Erythroblast (primary cell): ENCODE measurements at regions not wholly inside any gene's neighbourhood (a gene's known extent, or its start where the extent isn't known, plus 50 kb on each side); places are given as distances from the start of the nearest gene placed in this dataset.

Source experiments
- DNase-seq, 2 experiments: peaks; one replicate each; lab custom pipeline; 2025; lab: John Stamatoyannopoulos, UW
- GATA1 ChIP-seq: IDR thresholded peaks from 2 replicates; pipeline ENCODE4 v1.6.1; 2011; ENCODE audit warnings: low read depth, mild to moderate bottlenecking, control low read depth, low read length, moderate library complexity
- POLR2A ChIP-seq: IDR thresholded peaks from 2 replicates; pipeline ENCODE4 v1.6.1; 2011; ENCODE audit warnings: mild to moderate bottlenecking, low read length

DNA sequence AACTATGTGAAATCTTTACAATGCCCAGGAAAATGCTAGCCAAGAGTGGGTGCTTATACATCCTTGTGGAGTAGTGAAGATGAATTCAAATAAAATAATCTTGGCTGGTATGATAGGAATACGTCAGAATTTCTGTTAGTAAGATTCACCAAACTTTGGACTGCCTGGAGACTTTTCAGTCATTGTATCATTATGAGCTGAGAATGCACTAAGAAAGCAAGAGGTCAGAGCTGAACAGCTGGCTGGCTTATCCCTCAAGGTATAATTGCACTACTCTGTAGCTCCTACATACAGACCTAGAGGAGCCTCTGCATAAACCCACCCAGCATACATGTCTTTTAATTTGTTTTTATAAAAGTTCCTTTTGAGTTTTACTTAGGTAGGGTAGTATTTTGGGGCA, 568.5 kb upstream of the RIOK2 start:
- no peak for DNase-seq
- TF ChIP-seq GATA1 (no peak), POLR2A (no peak)

DNA sequence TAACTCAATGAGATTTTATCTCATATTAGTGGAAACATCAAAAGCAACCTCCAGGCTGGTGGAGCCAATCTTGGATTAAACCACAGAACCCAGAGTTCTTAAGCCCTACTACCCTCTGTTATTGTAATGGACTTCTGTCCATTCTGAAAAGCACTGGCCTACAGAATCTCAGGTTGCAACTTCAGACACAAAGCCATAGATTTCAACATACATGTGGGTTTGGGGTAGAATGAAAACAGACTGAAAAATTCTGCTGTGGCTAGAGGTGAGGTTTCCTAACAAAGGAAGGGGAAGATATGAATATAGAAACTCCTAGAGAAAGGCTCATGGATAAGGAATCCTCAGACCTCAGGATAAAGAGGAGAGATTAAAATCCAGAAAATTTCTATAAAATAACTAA, 569.8 kb upstream of the RIOK2 start:
- DNase-seq = no peak
- no peak for TF ChIP-seq POLR2A
- TF ChIP-seq GATA1 = no peak

DNA sequence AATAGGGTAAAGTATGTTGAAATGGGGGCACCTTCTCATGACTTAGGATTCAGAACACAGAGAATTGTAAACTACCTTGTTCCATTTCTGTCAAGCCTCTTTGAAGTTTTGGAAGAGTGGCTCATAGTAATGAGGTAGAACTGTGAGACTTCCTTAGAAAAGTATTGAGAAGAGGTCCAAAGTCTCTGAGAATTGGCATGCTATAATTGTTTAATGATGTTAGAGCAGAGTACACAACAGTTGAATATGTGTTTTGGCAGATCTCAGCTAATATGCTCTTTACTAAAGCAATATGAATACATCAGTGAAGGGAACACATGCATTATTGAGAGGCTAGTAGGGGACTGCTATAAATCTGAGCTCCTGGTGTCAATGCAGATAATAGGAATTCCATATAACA, 579.4 kb upstream of the RIOK2 start:
- TF ChIP-seq GATA1 (no peak), POLR2A (no peak)
- no peak for DNase-seq

DNA sequence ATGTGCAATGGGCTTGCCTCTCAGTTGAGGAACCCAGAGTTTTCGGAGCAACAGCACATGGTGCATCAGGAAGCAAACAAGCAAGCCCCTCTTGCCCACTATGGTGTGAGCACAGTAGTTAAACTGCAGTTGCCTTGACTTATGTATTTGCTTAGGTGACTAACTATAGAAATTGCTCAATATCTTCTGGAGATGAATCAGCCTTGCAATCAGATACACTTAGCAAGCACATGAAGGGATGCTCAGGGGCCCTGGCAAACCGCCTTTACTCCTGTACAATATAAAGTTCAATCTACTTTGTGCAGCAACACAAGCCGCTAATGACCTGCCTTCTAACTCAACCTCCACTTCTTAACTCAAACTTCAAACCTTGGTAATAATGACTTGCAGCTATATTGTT, 581.7 kb upstream of the RIOK2 start:
- DNase-seq = no peak

DNA sequence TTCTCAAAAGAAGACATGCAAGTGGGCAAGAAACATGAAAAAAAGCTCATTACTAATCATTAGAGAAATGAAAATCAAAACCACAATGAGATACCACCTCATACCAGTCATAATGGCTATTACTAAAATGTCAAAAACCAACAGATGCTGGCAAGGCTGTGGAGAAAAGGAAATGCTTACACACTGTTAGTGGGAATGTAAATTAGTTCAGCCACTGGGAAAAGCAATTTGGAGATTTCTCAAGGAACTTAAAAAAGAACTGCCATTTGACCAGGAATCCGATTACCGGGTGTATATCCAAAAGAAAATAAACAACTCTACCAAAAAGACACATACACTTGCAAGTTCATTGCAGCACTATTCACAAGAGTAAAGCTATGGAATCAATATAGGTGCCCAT, 595.4 kb upstream of the RIOK2 start:
- TF ChIP-seq POLR2A (no peak), GATA1 (no peak)
- DNase-seq = no peak

More for the DNA sequence above, 581.7 kb upstream of the RIOK2 start:
- no peak for TF ChIP-seq POLR2A
- no peak for TF ChIP-seq GATA1

DNA sequence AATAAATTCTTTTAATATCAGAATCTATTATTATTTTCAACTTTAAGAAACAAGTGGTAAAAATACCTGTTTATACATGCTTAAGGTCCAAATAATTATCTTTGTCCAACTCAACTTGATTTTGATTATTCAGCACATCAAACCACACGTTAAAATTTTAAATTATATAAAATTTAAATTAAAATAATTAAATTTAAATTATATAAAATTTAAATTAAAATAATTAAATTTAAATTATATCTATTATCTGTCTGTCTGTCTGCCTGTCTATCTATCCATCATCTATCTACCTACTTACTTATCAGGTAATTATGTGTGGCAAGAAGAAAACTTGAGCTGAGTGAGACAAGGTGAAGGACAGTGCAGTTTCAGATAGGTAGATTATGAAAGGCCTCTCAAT, 605.3 kb upstream of the RIOK2 start:
- TF ChIP-seq GATA1 = no peak
- TF ChIP-seq POLR2A = no peak
- DNase-seq = no peak

DNA sequence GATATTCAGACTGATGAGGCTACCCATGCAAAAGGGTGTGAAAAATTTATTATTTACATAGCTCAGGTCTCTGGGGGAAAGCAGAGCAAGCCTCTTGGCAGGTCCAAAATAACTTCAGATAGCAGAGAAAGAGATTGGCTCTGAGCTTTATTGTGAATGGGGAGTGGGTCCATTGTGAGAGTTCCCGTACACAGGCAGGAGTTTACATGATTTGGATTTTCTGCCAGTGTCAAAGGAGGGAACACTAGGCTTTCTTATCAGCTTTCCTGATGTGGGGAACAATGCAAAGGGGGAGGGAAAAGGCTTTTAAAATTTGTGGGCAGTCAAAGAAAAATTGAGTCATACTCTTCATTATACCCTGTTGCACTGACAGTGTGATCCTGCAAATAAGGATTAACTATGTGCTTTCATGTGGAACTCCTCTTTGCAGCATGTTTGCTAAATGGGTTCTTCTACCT, 615.0 kb upstream of the RIOK2 start:
- TF ChIP-seq GATA1 = no peak
- no peak for TF ChIP-seq POLR2A
- no peak for DNase-seq

DNA sequence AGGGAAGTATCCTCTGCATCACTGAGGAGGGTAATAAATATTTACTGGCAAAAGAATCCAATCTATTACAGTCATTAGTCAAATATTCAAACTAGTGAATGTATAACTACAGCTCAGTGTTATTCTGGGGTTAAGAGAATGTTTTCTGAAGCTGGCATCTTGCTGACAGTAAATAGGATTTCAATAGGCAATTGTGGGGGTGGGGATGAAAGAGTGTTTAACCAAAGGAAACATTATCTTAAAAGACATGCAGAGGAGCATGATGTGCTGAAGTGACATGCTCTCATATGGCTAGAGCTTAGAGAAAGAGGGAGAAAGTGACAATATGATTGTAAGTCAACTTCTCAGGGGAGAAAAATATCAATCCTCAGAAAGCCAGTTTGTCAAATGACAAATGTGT, 618.4 kb upstream of the RIOK2 start:
- DNase-seq = no peak
- TF ChIP-seq GATA1 (no peak), POLR2A (no peak)

DNA sequence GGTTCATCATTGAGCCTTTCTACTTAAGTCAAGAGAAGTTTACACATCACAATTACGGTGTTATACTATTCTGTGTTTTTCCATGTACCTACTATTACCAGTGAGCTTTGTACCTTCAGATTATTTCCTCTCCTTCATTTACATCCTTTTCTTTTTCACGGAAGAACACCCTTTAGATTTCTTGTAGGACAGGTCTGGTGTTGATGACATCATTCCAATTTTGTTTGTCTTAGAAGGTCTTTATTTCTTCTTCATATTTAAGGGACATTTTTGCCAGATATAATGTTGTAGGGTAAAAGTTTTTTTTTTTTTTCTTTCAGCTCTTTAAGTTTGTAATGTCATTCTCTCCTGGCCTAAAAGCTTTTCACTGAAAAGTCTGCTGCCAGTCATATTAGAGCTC, 637.1 kb upstream of the RIOK2 start:
- no peak for DNase-seq
- no peak for TF ChIP-seq POLR2A
- no peak for TF ChIP-seq GATA1

DNA sequence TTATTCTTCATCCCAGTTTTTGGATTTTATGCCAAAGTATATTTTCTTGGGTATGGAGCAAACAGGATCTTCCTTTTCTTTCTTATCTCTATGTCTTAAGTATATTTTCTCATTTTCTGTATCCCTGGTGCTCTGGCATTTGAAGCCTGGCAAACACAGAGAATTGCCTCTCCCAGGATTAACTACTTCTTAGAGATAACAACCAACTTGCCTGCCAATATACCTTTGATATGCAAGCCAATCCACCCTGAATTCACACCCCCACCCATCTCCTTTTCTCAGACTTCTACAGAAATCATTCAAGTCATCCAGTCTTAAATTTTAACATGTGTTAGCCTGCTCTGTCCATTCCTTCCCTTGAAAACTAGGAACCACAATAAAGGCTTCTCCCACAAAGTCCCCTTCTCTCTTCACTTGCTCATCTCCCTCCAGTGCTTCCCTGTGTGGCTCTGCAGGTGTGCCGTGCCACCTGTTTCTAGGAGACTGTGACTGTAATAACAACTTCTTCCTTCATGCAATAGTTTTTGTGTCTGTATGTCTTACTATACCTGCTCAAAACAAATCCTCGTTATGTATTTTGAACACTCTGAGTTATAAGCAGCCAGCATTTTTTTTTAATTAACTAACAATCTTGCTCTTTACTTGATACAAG, 649.7 kb upstream of the RIOK2 start:
- no peak for TF ChIP-seq POLR2A
- TF ChIP-seq GATA1 = no peak
- no peak for DNase-seq

DNA sequence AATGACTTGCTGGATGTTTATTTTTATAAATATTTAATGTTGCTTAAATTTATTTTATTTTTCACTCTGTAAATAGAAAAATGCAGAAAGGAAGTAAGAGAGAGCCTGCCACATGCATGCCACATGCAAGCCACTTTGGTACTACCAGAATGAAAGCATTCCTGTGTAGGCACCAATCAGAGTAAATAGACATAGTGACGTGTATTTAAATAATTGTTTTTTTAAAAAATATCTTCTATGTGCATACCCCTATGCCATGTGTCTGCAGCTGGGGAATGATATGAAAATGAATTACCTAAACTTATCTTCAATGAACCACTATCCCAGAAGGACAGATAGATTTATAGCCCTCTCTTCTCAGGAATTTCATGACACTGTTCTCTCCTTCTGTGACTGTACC, 651.5 kb upstream of the RIOK2 start:
- TF ChIP-seq POLR2A = no peak
- TF ChIP-seq GATA1 = no peak
- no peak for DNase-seq

DNA sequence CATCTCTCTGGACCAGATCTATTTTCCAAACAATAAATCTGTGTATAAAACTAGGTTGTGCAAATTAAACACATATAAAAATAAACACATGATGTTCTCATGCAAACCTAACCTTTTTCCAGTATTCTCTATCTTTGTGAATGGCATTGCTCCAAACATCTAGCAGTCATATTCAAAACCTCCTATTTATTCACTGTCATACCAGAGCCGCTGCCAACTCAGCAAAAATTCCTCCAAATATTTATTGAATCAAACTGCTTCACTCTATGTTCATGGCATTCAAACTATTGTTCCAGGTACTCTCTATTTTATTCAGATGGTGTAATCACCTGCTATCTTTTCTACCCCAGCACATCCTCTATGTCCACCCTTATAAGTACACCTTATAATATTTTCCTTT, 652.1 kb upstream of the RIOK2 start:
- no peak for DNase-seq
- no peak for TF ChIP-seq GATA1
- no peak for TF ChIP-seq POLR2A

DNA sequence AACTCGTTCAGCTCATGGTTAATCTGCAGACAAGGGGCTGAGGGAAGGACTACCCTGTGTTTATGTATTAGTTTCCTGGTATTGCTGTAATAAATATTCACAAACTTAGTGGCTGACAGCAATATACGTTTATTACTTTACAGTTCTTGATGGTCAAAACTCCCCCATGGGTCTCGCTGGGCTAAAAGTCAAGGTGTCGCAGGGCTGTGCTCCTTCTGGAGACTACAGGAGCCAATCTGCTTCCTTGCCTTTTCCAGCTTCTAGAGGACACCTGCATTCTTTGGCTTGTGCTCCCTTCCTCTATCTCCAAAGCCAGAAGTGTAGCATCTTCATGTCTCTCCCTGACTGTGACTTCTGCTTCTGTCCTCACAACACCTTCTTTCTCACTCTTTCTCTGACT, 653.8 kb upstream of the RIOK2 start:
- DNase-seq = no peak
- TF ChIP-seq POLR2A = no peak
- no peak for TF ChIP-seq GATA1

DNA sequence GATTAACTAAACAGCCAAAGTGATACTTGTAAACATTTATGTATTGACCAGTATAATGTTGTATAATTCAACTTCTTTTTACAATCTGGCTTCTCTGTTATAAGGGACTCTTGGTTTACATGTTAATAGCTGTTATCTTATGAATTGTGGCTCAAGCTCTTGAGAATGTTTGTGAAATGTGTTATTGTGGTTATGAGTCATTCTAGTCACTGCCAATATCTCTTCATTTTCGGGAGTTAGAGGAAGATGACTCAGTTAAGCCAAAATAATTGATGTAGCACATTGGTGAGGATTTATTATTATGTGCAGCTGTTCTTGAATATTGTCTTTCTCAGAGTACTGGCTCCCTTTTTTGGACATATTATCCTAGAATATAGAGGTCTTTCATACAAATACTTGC, 655.2 kb upstream of the RIOK2 start:
- TF ChIP-seq GATA1 (no peak), POLR2A (no peak)
- DNase-seq = peak in 1 of 2 experiments; percentile 1
